Sigmoid colon (tissue), 6 donors: ENCODE measurements at regions not wholly inside any gene's neighbourhood (a gene's known extent, or its start where the extent isn't known, plus 50 kb on each side); places are given as distances from the start of the nearest gene placed in this dataset.

Experiments
- DNase-seq: peaks from one replicate; pipeline ENCODE4 v3.0.0-alpha.2; 2019
- H3K27ac ChIP-seq, 4 donors: fragments of 200-600 bp; sonication (generic); one replicate each; pipeline ENCODE4 v1.5.1; 2016 to 2019; ENCODE audit warnings: mild to moderate bottlenecking in 1 of 4
- H3K27me3 ChIP-seq, 3 donors: fragments of 200-600 bp; sonication (generic); one replicate each; pipeline ENCODE4 v1.5.1; 2019; ENCODE audit warnings: mild to moderate bottlenecking in 1 of 3
- H3K36me3 ChIP-seq, 4 donors: fragments of 200-600 bp; sonication (generic); one replicate each; pipeline ENCODE4 v1.5.1; 2016 to 2019
- H3K4me1 ChIP-seq, 4 donors: fragments of 200-600 bp; sonication (generic); one replicate each; pipeline ENCODE4 v1.5.1; 2017 to 2019
- H3K4me3 ChIP-seq, 4 donors: fragments of 200-600 bp; sonication (generic); one replicate each; pipeline ENCODE4 v1.5.1; 2017 to 2019; ENCODE audit warnings: mild to moderate bottlenecking in 2 of 4, moderate library complexity in 1 of 4
- H3K9me3 ChIP-seq, 4 donors: fragments of 200-600 bp in 3 of 4; sonication (generic) in 3 of 4; one replicate each; pipeline versions ENCODE4 v1.5.1 to v1.6.1; 2013 to 2019
- CTCF ChIP-seq, 4 experiments: fragments of 450-650 bp in 3 of 4; fragments of 200-600 bp in 1 of 4; IDR thresholded peaks; one replicate each; pipeline ENCODE4 v1.5.1; 2016 to 2019; ENCODE audit warnings: antibody characterized with exemption in 4 of 4, mild to moderate bottlenecking in 3 of 4, moderate library complexity in 2 of 4
- EP300 ChIP-seq, 4 donors: sonication (generic); formaldehyde crosslinking; IDR thresholded peaks; one replicate each; pipeline ENCODE4 v1.6.1; 2017; ENCODE audit warnings: antibody characterized with exemption in 4 of 4
- POLR2A ChIP-seq, 2 donors: fragments of 450-650 bp; IDR thresholded peaks; one replicate each; pipeline ENCODE4 v1.6.1; 2016; ENCODE audit warnings: antibody characterized with exemption in 2 of 2, mild to moderate bottlenecking in 2 of 2, moderate library complexity in 2 of 2
- POLR2AphosphoS5 ChIP-seq, 4 donors: sonication (generic); formaldehyde crosslinking; IDR thresholded peaks; one replicate each; pipeline ENCODE4 v1.6.1; 2017; ENCODE audit warnings: antibody characterized with exemption in 4 of 4
- WGBS, 2 donors: extraction: QIAGEN DNeasy Blood & Tissue Kit; methylation state at CpG; one replicate each; pipeline ENCODE4 v1.1.7; 2013; 5-methylcytosine and 5-hydroxymethylcytosine counted together
- intact Hi-C: fragments of 100-400 bp; cut with DNase I; formaldehyde crosslinking; loops from one replicate; pipeline ENCODE4 v1.15.1; 2023
- donor health status: healthy with polysubstance abuse.
- donor health status: healthy.

- no peak overlapping the region for H3K4me3 ChIP-seq
- intact Hi-C loops: loop anchor here (2.0 kb wide), 1 partner anchor 88 kb away; the partner anchor contains the start of gene MAML3
- 32 to 50% methylated on average over 8 of the region's 8 CpGs for WGBS, 2 donors
- no peak for TF ChIP-seq CTCF (IDR thresholded peaks at IDR 0.05)
- TF ChIP-seq POLR2A (IDR thresholded peaks at IDR 0.05): no peak
- TF ChIP-seq EP300 (IDR thresholded peaks at IDR 0.05): no peak
- TF ChIP-seq POLR2AphosphoS5 (IDR thresholded peaks at IDR 0.05): no peak
- no peaks in the 10 kb centered on the region for H3K36me3 ChIP-seq
- peaks cover 0 to 41% (median 30%) of the 10 kb centered on the region in 4 donors for H3K4me1 ChIP-seq
- no peaks in the 10 kb centered on the region for H3K9me3 ChIP-seq
- no peaks in the 10 kb centered on the region for H3K27me3 ChIP-seq
- H3K27ac ChIP-seq: peak overlapping the region; percentile 39 to 70 (median 66)
- DNase-seq: no peak
These were observed 88.6 kb upstream of the MAML3 start for GRCh38 chr4:140242357-140243277.

GRCh38 chr4:140240237-140240636 lies 86.3 kb upstream of the MAML3 start:
- intact Hi-C loops: no loop called here
- no peak for DNase-seq
- no peaks in the 10 kb centered on the region for H3K9me3 ChIP-seq
- WGBS, 2 donors: 84 to 87% methylated on average over 6 of the region's 6 CpGs
- H3K27me3 ChIP-seq: no peaks in the 10 kb centered on the region
- H3K4me1 ChIP-seq: peaks cover 0 to 58% (median 45%) of the 10 kb centered on the region in 4 donors
- no peaks in the 10 kb centered on the region for H3K36me3 ChIP-seq
- H3K27ac ChIP-seq: peak overlapping the region in 1 of 4 donors; percentile 91
- TF ChIP-seq POLR2A (IDR thresholded peaks at IDR 0.05) (no peak), EP300 (IDR thresholded peaks at IDR 0.05) (no peak), POLR2AphosphoS5 (IDR thresholded peaks at IDR 0.05) (no peak), CTCF (IDR thresholded peaks at IDR 0.05) (no peak)
- H3K4me3 ChIP-seq: no peak overlapping the region

DNA sequence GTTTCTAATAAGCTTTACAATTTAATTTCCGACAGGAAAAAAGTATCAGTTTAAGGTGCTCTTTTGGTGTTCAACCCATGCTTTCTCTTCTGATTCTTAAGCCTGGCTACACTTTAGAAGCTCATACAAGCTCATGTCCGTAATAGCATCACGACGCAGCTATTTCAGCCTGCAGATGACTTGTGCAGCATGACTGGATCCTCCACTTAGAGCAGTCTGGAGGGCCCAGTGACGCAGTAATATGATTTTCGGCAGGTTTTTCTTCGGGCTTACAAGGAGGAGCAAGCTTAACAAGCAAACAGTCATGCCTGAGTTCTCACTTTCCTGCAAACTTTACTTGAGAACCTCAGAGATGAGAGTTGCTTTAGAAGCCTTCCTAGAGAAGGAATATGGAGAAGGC lies 85.3 kb upstream of the MAML3 start:
- WGBS, 2 donors: 91 to 93% methylated on average over 7 of the region's 7 CpGs
- TF ChIP-seq EP300 (IDR thresholded peaks at IDR 0.05): no peak
- no peaks in the 10 kb centered on the region for H3K27me3 ChIP-seq
- intact Hi-C loops: loop anchor here (5.0 kb wide), 1 partner anchor 677 kb away; no protein-coding TSS in a partner anchor
- H3K9me3 ChIP-seq: no peaks in the 10 kb centered on the region
- no peak overlapping the region for H3K4me3 ChIP-seq
- no peaks in the 10 kb centered on the region for H3K36me3 ChIP-seq
- no peak for DNase-seq
- peaks cover 0 to 62% (median 46%) of the 10 kb centered on the region in 4 donors for H3K4me1 ChIP-seq
- H3K27ac ChIP-seq: peak overlapping the region in 3 of 4 donors; percentile 84 to 91 (median 90)

- Histone ChIP-seq H3K27me3 (no peaks in the 10 kb centered on the region), H3K9me3 (no peaks in the 10 kb centered on the region), H3K4me1 (peaks cover 0 to 62% (median 49%) of the 10 kb centered on the region in 4 donors), H3K4me3 (peak overlapping the region in 2 of 4 donors; percentile 29 to 31), H3K27ac (peak overlapping the region; percentile 82 to 91 (median 87)), H3K36me3 (no peaks in the 10 kb centered on the region)
- TF ChIP-seq EP300 (IDR thresholded peaks at IDR 0.05) (peak in 2 of 4 donors; percentile 13 to 33), POLR2AphosphoS5 (IDR thresholded peaks at IDR 0.05) (peak; percentile 48 to 81 (median 70)), POLR2A (IDR thresholded peaks at IDR 0.05) (no peak), CTCF (IDR thresholded peaks at IDR 0.05) (no peak)
- DNase-seq: peak; percentile 97
- 14 to 58% methylated on average over 13 of the region's 13 CpGs for WGBS, 2 donors
- intact Hi-C loops: loop anchor here (5.0 kb wide), 1 partner anchor 676 kb away; no protein-coding TSS in a partner anchor
These were observed 84.5 kb upstream of the MAML3 start for GRCh38 chr4:140238351-140239056.
